IMR-90 (cell line): ENCODE measurements at regions not wholly inside any gene's neighbourhood (a gene's known extent, or its start where the extent isn't known, plus 50 kb on each side); places are given as distances from the start of the nearest gene placed in this dataset.

Source experiments
- ATAC-seq: fragments of 200-7000 bp; cut with Tn5 transposase; 2 replicates; pipeline ENCODE4 v1.9.1; 2020; ENCODE audit warnings: low read depth, mild to moderate bottlenecking, moderate library complexity
- BruUV-seq: library from RNA; stranded (reverse); fragments of 400-500 nt; replicated peaks from 2 replicates; lab custom pipeline; 2021; lab: Mats Ljungman, UMichigan
- CTCF ChIA-PET: fragments of 300-600 bp; formaldehyde crosslinking; extraction: SDS; loops from one replicate; lab custom pipeline; 2021; ENCODE audit warnings: antibody characterized with exemption; lab: Yijun Ruan, JAX
- POLR2A ChIA-PET: fragments of 300-600 bp; sonication (Branson Sonifier 250); formaldehyde crosslinking; loops from one replicate; lab custom pipeline; 2022; ENCODE audit warnings: antibody characterized with exemption; ENCODE audit not compliant: unreplicated experiment; lab: Charles Lee
- DNase-seq: peaks from one replicate; pipeline ENCODE4 v3.0.0; 2013
- H2AFZ ChIP-seq: replicated peaks from 2 replicates; pipeline ENCODE3; 2013; ENCODE audit warnings: low read length, mild to moderate bottlenecking; ENCODE audit not compliant: poor library complexity
- H2AK5ac ChIP-seq: 2 replicates; pipeline ENCODE4 v1.6.1; 2013; ENCODE audit warnings: low read depth, low read length, inconsistent platforms
- H2AK9ac ChIP-seq: replicated peaks from 2 replicates; pipeline ENCODE3; 2013; ENCODE audit warnings: mild to moderate bottlenecking, low read depth, low read length, moderate library complexity; ENCODE audit not compliant: poor library complexity
- H2BK120ac ChIP-seq: 2 replicates; pipeline ENCODE4 v1.6.1; 2013; ENCODE audit warnings: low read depth, low read length, inconsistent platforms
- H2BK15ac ChIP-seq: 3 replicates; pipeline ENCODE4 v1.6.1; 2013; ENCODE audit warnings: low read depth, low read length, inconsistent platforms
- H2BK20ac ChIP-seq: 2 replicates; pipeline ENCODE4 v1.6.1; 2013; ENCODE audit warnings: low read depth, mild to moderate bottlenecking, inconsistent platforms, low read length, moderate library complexity
- H2BK5ac ChIP-seq: 2 replicates; pipeline ENCODE4 v1.6.1; 2013; ENCODE audit warnings: mild to moderate bottlenecking, low read depth, low read length, inconsistent platforms; ENCODE audit not compliant: poor library complexity, severe bottlenecking
- H3K14ac ChIP-seq: replicated peaks from 2 replicates; pipeline ENCODE4 v1.6.1; 2013; ENCODE audit warnings: low read depth, low read length, inconsistent platforms
- H3K18ac ChIP-seq: 2 replicates; pipeline ENCODE4 v1.6.1; 2013; ENCODE audit warnings: low read depth, low read length, control low read depth
- H3K23ac ChIP-seq: 2 replicates; pipeline ENCODE4 v1.6.1; 2013; ENCODE audit warnings: low read depth, low read length, inconsistent platforms
- H3K27ac ChIP-seq: 2 replicates; pipeline ENCODE4 v1.5.1; 2013; ENCODE audit warnings: mild to moderate bottlenecking, control low read depth, low read length; ENCODE audit not compliant: insufficient read depth
- H3K27me3 ChIP-seq: 2 replicates; pipeline ENCODE4 v1.6.1; 2013; ENCODE audit warnings: low read length; ENCODE audit not compliant: control insufficient read depth, insufficient read depth
- H3K36me3 ChIP-seq: 2 replicates; pipeline ENCODE4 v1.6.1; 2013; ENCODE audit warnings: low read length, mixed read lengths; ENCODE audit not compliant: control insufficient read depth, insufficient read depth
- H3K4ac ChIP-seq: 2 replicates; pipeline ENCODE4 v1.6.1; 2013; ENCODE audit warnings: low read depth, low read length, inconsistent platforms
- H3K4me1 ChIP-seq: 2 replicates; pipeline ENCODE4 v1.6.1; 2013; ENCODE audit warnings: low read length, mixed read lengths; ENCODE audit not compliant: control insufficient read depth, insufficient read depth
- H3K4me2 ChIP-seq: 2 replicates; pipeline ENCODE4 v1.6.1; 2013; ENCODE audit warnings: low read depth, mild to moderate bottlenecking, control low read depth, low read length, moderate library complexity
- H3K4me3 ChIP-seq: 2 replicates; pipeline ENCODE4 v1.5.1; 2013; ENCODE audit warnings: low read depth, mild to moderate bottlenecking, control low read depth, low read length, moderate library complexity; ENCODE audit not compliant: insufficient read depth
- H3K56ac ChIP-seq: 2 replicates; pipeline ENCODE4 v1.6.1; 2013; ENCODE audit warnings: low read length, inconsistent platforms; ENCODE audit not compliant: insufficient read depth; ENCODE audit errors: extremely low read depth
- H3K79me1 ChIP-seq, 2 experiments: 2 replicates each; pipeline ENCODE4 v1.6.1; 2013; ENCODE audit warnings: low read length in 2 of 2, inconsistent platforms in 1 of 2, low read depth in 1 of 2
- H3K9ac ChIP-seq: 2 replicates; pipeline ENCODE4 v1.6.1; 2013; ENCODE audit warnings: low read depth, low read length, control low read depth
- H3K9me1 ChIP-seq: 2 replicates; pipeline ENCODE4 v1.6.1; 2013; ENCODE audit warnings: low read length, inconsistent platforms; ENCODE audit not compliant: insufficient read depth
- H3K9me3 ChIP-seq: 2 replicates; pipeline ENCODE4 v1.6.1; 2013; ENCODE audit warnings: low read length; ENCODE audit not compliant: control insufficient read depth, insufficient read depth
- H4K20me1 ChIP-seq: 2 replicates; pipeline ENCODE4 v1.6.1; 2013; ENCODE audit warnings: low read length, inconsistent platforms; ENCODE audit not compliant: insufficient read depth
- H4K5ac ChIP-seq: 2 replicates; pipeline ENCODE4 v1.6.1; 2013; ENCODE audit warnings: mild to moderate bottlenecking, low read depth, low read length, control low read depth
- H4K8ac ChIP-seq, 2 experiments: 2 replicates each; pipeline ENCODE4 v1.6.1; 2013; ENCODE audit warnings: low read depth in 2 of 2, low read length in 2 of 2, control low read depth in 1 of 2, inconsistent platforms in 1 of 2
- H4K91ac ChIP-seq: 2 replicates; pipeline ENCODE4 v1.6.1; 2013; ENCODE audit warnings: low read depth, low read length, inconsistent platforms; ENCODE audit not compliant: insufficient read depth
- BHLHE40 ChIP-seq: fragments of 150-350 bp; IDR thresholded peaks from 2 replicates; pipeline ENCODE4 v1.6.1; 2016; ENCODE audit warnings: mild to moderate bottlenecking, low read depth, low read length
- CEBPB ChIP-seq: IDR thresholded peaks from 2 replicates; pipeline ENCODE4 v1.6.1; 2012; ENCODE audit warnings: low read depth, low read length, improper control_type of control experiment
- CHD1 ChIP-seq: IDR thresholded peaks from 2 replicates; pipeline ENCODE4 v1.6.1; 2012; ENCODE audit warnings: low read depth, low read length, improper control_type of control experiment
- CTCF ChIP-seq: conservative IDR thresholded peaks from 2 replicates; pipeline ENCODE4 v1.5.1; 2012; ENCODE audit warnings: mild to moderate bottlenecking, low read depth, low read length, improper control_type of control experiment
- ELK1 ChIP-seq: fragments of 150-350 bp; IDR thresholded peaks from 2 replicates; pipeline ENCODE4 v1.6.1; 2016; ENCODE audit warnings: low read depth, mild to moderate bottlenecking, low read length, moderate library complexity, borderline replicate concordance
- FOS ChIP-seq: fragments of 150-350 bp; IDR thresholded peaks from 2 replicates; pipeline ENCODE4 v1.6.1; 2016; ENCODE audit warnings: low read depth, low read length
- MAFK ChIP-seq: IDR thresholded peaks from 2 replicates; pipeline ENCODE4 v1.6.1; 2012; ENCODE audit warnings: low read depth, low read length, improper control_type of control experiment
- MAZ ChIP-seq: IDR thresholded peaks from 2 replicates; pipeline ENCODE4 v1.6.1; 2012; ENCODE audit warnings: low read depth, mild to moderate bottlenecking, low read length, improper control_type of control experiment, moderate library complexity, borderline replicate concordance
- MXI1 ChIP-seq: IDR thresholded peaks from 2 replicates; pipeline ENCODE4 v1.6.1; 2012; ENCODE audit warnings: low read depth, mild to moderate bottlenecking, low read length, moderate library complexity, borderline replicate concordance
- NFE2L2 ChIP-seq: fragments of 150-350 bp; IDR thresholded peaks from 2 replicates; pipeline ENCODE4 v1.6.1; 2016; ENCODE audit warnings: low read depth, mild to moderate bottlenecking, low read length
- POLR2A ChIP-seq: IDR thresholded peaks from 2 replicates; pipeline ENCODE4 v1.6.1; 2012; ENCODE audit warnings: mild to moderate bottlenecking, low read depth, low read length
- RAD21 ChIP-seq: IDR thresholded peaks from 2 replicates; pipeline ENCODE4 v1.6.1; 2012; ENCODE audit warnings: low read length, improper control_type of control experiment
- RCOR1 ChIP-seq: IDR thresholded peaks from 2 replicates; pipeline ENCODE4 v1.6.1; 2012; ENCODE audit warnings: mild to moderate bottlenecking, low read length, improper control_type of control experiment; ENCODE audit not compliant: insufficient replicate concordance
- RFX5 ChIP-seq: IDR thresholded peaks from 2 replicates; pipeline ENCODE4 v1.8.0; 2012; ENCODE audit warnings: low read depth, mild to moderate bottlenecking, low read length, moderate library complexity
- SMC3 ChIP-seq: fragments of 150-350 bp; IDR thresholded peaks from 2 replicates; pipeline ENCODE4 v1.6.1; 2016; ENCODE audit warnings: low read depth, mild to moderate bottlenecking, antibody characterized with exemption, low read length, moderate library complexity
- USF2 ChIP-seq: fragments of 150-350 bp; IDR thresholded peaks from 2 replicates; pipeline ENCODE4 v1.6.1; 2017; ENCODE audit warnings: mild to moderate bottlenecking, antibody characterized with exemption, low read length, low read depth
- whole genome bisulfite sequencing, 2 experiments: methylation state at CpG; one replicate each; pipeline versions ENCODE4 v1.1.5 to v1.1.7; 2013; ENCODE audit warnings: missing lambda C conversion rate in 2 of 2; ENCODE audit not compliant: insufficient read length in 1 of 2; ENCODE audit errors: extremely low coverage in 2 of 2; 5-methylcytosine and 5-hydroxymethylcytosine counted together
- dilution Hi-C: fragments of 300-500 bp; cut with HindIII; formaldehyde crosslinking; loops from one replicate; pipeline ENCODE4 v1.14.3; 2018; ENCODE audit warnings: low sequenced_read_pairs; ENCODE audit not compliant: unreplicated experiment
- in situ Hi-C: fragments of 300-500 bp; cut with MboI; formaldehyde crosslinking; loops from 3 replicates; pipeline ENCODE4 v1.14.3; 2019; ENCODE audit warnings: low sequenced_read_pairs, inconsistent platforms, mixed read lengths
- intact Hi-C: fragments of 100-400 bp; cut with micrococcal nuclease; formaldehyde crosslinking; loops from 2 replicates; pipeline ENCODE4 v1.10.0; 2022

- no peaks in the 10 kb centered on the region for H3K9me3 ChIP-seq
- ATAC-seq = no peak
Observed at GRCh38 chr1:95685081-95685480, 451.1 kb downstream of the RWDD3 start.

More at GRCh38 chr1:95685081-95685480, 451.1 kb downstream of the RWDD3 start:
- Histone ChIP-seq H3K79me1 (no peaks in the 10 kb centered on the region), H3K4me3 (no peak overlapping the region), H4K91ac (no peak overlapping the region), H2AK5ac (no peak overlapping the region), H3K9ac (no peak overlapping the region), H3K36me3 (no peaks in the 10 kb centered on the region), H2AFZ (no peak overlapping the region), H4K8ac (no peak overlapping the region), H2BK120ac (no peak overlapping the region), H2BK20ac (no peak overlapping the region), H3K9me1 (no peaks in the 10 kb centered on the region), H3K56ac (no peak overlapping the region), H3K4ac (no peak overlapping the region), H2AK9ac (no peak overlapping the region), H3K14ac (no peak overlapping the region), H3K18ac (no peak overlapping the region), H2BK5ac (no peak overlapping the region), H3K27me3 (no peaks in the 10 kb centered on the region), H3K27ac (no peak overlapping the region), H4K5ac (no peak overlapping the region), H2BK15ac (no peak overlapping the region), H3K4me1 (no peaks in the 10 kb centered on the region), H4K20me1 (no peaks in the 10 kb centered on the region), H3K4me2 (no peak overlapping the region), H3K23ac (no peak overlapping the region)
- DNase-seq = no peak
- ChIA-PET POLR2A (no interaction called here), CTCF (no interaction called here)
- intact Hi-C loops = no loop called here
- no peak for TF ChIP-seq FOS
- TF ChIP-seq USF2 = no peak
- no peak for TF ChIP-seq BHLHE40
- no peak for TF ChIP-seq MXI1
- TF ChIP-seq CTCF = no peak
- TF ChIP-seq RCOR1 = no peak
- TF ChIP-seq RAD21 = no peak
- no peak for TF ChIP-seq RFX5
- TF ChIP-seq SMC3 = no peak
- no peak for TF ChIP-seq MAFK
- TF ChIP-seq ELK1 = no peak
- no peak for TF ChIP-seq CEBPB
- TF ChIP-seq POLR2A = no peak
- no peak for TF ChIP-seq MAZ
- no peak for TF ChIP-seq NFE2L2
- no peak for TF ChIP-seq CHD1
- WGBS, 2 experiments = no CpG with 5 or more reads among the region's 2 CpGs
- in situ Hi-C loops = no loop called here
- no TSS peak for BruUV-seq
- dilution Hi-C loops = no loop called here
